GM18499 (cell line): ENCODE measurements at regions not wholly inside any gene's neighbourhood (a gene's known extent, or its start where the extent isn't known, plus 50 kb on each side); places are given as distances from the start of the nearest gene placed in this dataset.

Source experiments
- ATAC-seq: cut with Tn5 transposase; IDR thresholded peaks from one replicate; pipeline ENCODE4 v1.9.1; 2021; ENCODE audit warnings: moderate number of reproducible peaks; ENCODE audit not compliant: insufficient read depth, unreplicated experiment

DNA sequence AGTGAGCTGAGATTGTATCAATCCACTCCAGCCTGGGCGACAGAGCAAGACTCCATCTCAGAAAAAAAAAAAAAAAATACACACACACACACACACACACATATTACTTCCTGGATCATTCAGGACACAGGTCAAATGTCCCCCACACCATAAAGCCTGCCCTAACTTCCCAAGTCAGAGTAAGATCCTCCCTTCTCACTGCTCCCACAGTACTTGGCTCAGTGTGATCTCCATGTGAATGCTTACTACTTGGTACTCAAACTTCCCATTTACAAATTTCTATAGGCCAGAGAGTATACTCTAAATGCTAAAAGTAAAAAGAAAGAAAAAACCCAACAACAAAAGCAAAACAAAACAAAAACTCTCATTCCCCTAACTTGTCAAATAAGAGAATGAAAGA is 386.8 kb downstream of the SLITRK6 start:
- ATAC-seq, result no peak

DNA sequence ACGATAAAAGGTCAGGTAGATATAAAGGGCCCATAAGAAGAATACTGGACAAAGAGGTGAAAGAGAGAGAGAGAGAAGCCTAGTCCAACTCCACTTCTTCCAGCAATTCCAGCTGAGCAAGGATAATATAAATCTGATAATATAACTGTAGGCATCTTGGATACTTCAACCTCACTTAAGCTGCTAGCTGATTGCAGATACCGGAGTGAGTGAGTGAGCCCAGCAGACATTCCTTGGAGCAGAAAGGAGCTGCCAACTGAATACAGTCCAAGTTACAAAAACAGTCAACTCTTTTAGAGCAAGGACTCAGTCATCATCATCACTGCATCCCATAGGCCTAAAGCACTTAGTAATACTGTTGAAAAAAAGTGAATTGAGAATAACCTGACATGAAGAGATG is 387.6 kb downstream of the SLITRK6 start:
- no peak for ATAC-seq

GRCh38 chr13:85408415-85408814 is 390.8 kb downstream of the SLITRK6 start:
- no peak for ATAC-seq

DNA sequence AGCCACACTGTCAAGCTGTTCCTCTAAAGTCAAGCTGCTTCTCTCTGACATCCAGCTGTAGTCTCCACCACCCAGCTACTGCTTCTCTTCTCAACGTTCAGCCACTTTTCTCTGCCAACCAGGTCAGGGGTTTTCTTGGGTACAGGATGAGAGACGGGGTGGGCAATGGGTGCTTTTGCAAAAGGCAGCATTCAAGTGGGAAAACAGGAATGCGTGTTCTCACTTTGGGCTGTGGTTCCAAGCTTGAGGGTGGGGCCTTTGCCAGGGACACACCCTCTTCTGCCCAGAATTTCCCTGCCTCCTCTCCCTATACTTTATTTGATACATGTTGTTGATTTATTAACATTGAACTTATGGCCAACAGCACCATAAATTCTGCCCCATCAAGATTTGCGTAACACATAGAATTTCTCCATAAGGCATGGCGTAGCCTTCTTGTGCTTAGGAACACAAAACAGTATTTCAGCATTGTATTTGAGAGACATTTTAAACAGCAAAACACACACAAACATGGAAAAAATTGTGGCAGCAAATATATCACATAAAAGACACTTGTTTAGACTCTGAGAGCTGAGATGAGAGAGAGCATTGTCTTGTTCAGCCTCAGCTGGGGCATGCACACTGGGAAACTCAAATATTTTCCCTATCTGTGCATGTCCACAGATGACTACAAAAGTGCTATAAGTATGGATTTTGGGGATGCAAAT is 392.8 kb downstream of the SLITRK6 start:
- no peak for ATAC-seq

GRCh38 chr13:85405316-85405897 is 393.8 kb downstream of the SLITRK6 start:
- no peak for ATAC-seq

DNA sequence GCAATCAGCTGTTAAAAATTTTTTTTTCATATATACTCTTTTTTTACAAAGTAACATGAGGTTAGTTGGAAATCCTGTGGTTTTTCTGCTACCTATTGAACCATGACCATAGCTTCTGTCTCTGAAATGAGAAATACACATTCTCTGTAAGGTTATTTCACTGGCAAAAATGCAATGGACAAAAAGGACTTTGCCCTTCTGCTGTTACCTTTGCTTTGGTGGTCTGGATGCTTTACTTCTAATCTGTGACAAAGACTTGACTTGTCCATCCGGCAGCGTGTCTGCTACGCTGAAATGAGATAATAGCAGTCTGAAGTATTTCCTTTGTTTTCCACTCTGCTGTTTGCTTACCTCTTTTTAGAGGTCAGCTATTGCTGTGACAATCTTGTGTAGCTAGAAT is 412.8 kb downstream of the SLITRK6 start:
- no peak for ATAC-seq

- ATAC-seq, result no peak
These were observed 415.9 kb downstream of the SLITRK6 start for GRCh38 chr13:85383291-85383690.

DNA sequence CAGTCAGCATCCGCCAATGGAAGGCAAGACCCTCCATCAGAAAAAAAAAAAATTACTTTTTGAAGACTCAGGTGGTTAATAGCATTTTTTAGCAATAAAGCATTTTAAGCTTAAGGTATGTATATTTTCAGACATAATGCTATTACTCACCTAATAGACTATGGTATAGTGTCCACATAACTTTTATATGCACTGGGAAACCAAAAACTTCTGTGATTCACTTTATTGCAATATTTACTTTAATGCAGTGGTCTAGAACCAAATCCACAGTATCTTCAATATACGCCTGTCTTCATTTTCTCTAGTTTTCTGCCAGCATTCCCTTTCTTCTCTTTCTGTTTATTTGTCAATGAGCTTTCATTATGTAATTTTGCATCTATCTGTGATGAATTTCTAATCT is 418.1 kb downstream of the SLITRK6 start:
- no peak for ATAC-seq

- no peak for ATAC-seq
These were observed 419.2 kb downstream of the SLITRK6 start for GRCh38 chr13:85379991-85380390.

- no peak for ATAC-seq
These were observed 419.8 kb downstream of the SLITRK6 start for GRCh38 chr13:85379433-85379832.

DNA sequence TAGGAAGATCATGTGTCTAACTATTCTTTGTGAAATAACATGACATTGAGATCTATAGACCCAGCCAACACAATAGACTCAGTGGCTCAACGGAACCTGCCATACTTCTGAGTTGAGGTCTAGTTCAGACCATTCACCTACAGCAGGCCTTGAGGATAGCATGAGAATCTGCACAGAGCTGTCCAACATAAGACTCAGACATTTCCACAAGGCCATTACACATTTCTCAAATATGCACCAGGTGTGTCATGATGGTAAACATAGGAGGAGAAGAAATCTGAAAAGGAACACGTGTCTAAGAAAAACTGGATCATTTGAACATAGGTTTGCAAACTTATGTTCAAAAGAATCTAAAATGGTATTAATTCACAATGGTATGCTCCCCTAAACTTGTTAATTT is 421.4 kb downstream of the SLITRK6 start:
- no peak for ATAC-seq

DNA sequence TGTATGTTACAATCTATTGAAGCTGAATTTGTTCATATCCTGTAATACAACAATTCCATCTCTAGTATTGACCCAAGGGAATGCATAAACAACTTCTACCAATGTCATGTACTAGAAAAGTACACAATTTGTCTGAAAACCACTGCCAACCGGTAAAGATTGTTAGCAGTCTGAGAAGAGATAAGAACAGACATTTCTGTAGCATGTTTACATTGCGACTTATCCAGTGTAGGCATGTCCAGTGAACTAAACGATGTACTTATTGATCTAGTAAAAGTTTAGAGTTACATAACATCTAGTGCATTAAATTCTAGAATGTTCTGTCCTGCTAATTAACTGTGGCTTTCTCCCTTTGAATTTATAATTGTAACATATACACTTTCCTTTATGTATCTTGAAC is 425.9 kb downstream of the SLITRK6 start:
- no peak for ATAC-seq

- ATAC-seq, result no peak
These were observed 428.0 kb downstream of the SLITRK6 start for GRCh38 chr13:85371254-85371653.

GRCh38 chr13:85368686-85369085 is 430.5 kb downstream of the SLITRK6 start:
- no peak for ATAC-seq

DNA sequence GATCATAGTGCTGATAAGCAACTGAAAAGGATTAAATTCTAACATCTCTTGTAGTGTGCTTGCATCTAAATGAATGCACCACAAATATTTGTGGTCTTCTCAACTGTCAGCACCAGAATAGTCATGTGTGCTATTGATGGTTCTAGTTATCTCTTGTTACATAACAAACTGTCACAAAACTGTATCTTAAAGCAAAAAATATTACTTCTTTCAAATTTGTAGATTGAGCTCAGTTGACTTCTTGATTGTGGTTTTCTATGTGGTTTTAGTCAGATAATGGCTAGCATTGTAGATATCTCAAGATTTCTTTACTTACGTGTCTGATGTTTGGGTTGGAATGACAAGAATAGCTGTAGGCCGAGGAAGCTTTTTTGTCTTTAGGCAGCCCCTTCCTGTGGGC is 431.3 kb downstream of the SLITRK6 start:
- ATAC-seq, result no peak

- no peak for ATAC-seq
These were observed 432.3 kb downstream of the SLITRK6 start for GRCh38 chr13:85366759-85367417.

- ATAC-seq, result no peak
These were observed 435.7 kb downstream of the SLITRK6 start for GRCh38 chr13:85363504-85363903.

DNA sequence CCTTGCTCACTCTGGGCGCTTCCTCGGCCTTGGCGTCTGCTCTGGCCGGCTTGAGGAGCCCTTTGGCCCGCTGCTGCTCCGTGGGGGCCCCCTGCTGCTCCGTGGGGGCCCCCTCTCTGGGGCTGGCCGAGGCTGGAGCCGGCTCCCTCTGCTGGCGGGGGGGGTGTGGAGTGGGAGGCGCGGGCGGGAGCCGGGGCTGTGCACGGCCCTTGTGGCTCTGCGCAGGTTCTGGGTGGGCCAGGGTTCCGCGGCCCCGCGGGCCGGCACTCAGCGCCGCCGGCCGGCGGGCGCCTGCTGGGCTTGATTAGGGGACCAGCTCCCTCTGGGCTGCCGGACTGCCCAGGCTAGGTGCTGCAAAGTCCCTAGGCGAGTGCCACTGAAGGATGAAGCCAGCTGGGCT is 436.2 kb downstream of the SLITRK6 start:
- ATAC-seq, result no peak

DNA sequence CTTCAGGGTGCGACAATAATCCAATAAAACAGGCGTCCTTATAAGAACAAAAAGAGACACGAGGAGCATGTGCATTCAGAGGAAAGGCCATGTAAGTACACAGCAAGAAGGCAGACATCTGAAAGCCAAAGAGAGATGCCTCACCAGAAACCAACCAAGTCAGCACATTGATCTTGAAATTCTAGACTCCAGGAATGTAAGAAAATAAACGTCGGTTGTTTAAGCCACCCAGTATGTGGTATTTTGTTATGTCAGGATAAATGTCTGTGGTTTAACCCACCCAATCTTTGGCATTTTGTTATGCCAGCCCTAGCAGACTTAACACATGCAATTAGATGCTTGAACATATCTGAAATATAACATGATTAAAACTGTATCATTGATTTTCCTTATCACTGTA is 452.0 kb downstream of the SLITRK6 start:
- ATAC-seq, result no peak

- ATAC-seq, result no peak
These were observed 465.0 kb downstream of the SLITRK6 start for GRCh38 chr13:85334187-85334586.

- ATAC-seq, result no peak
These were observed 465.7 kb downstream of the SLITRK6 start for GRCh38 chr13:85333506-85334020.

GRCh38 chr13:85332615-85333014 is 466.6 kb downstream of the SLITRK6 start:
- ATAC-seq, result no peak
